NCI-H82 treated with DMSO at 0.1 percent for 48 hours (cell line): ENCODE measurements at regions not wholly inside any gene's neighbourhood (a gene's known extent, or its start where the extent isn't known, plus 50 kb on each side); places are given as distances from the start of the nearest gene placed in this dataset.
A peak's percentile ranks its signal among the peaks of the same experiment; 100 is the strongest.
"Not testable (repeated sequence)": the region's sequence is repeated elsewhere in the genome, so short reads cannot be mapped to it uniquely, and the experiment has no call there.

Experiments used
- DNase-seq: peaks from one replicate; lab custom pipeline; 2025; ENCODE audit not compliant: unreplicated experiment; lab: John Stamatoyannopoulos, UW

- DNase-seq: no peak
Measured at GRCh38 chr12:67455236-67455635, 186.1 kb downstream of the CAND1 start.

- DNase-seq: no peak
Measured at GRCh38 chr12:67456431-67456901, 187.3 kb downstream of the CAND1 start.

GRCh38 chr12:67457136-67457535 is 188.0 kb downstream of the CAND1 start:
- DNase-seq: no peak

- no peak for DNase-seq
Measured at GRCh38 chr12:67457778-67458665, 188.9 kb downstream of the CAND1 start.

- DNase-seq: no peak
Measured at GRCh38 chr12:67459173-67459572, 189.4 kb upstream of the DYRK2 start.

- DNase-seq: no peak
Measured at GRCh38 chr12:67459578-67459977, 189.0 kb upstream of the DYRK2 start.

- DNase-seq: no peak
Measured at GRCh38 chr12:67460388-67460787, 188.2 kb upstream of the DYRK2 start.

- no peak for DNase-seq
Measured at GRCh38 chr12:67468549-67469245, 179.8 kb upstream of the DYRK2 start.

GRCh38 chr12:67469666-67470065 is 178.9 kb upstream of the DYRK2 start:
- no peak for DNase-seq

GRCh38 chr12:67471810-67472209 is 176.7 kb upstream of the DYRK2 start:
- no peak for DNase-seq

GRCh38 chr12:67472539-67472938 is 176.0 kb upstream of the DYRK2 start:
- DNase-seq: peak; percentile 34

- DNase-seq: no peak
Measured at GRCh38 chr12:67474934-67475620, 173.5 kb upstream of the DYRK2 start.

GRCh38 chr12:67475725-67476124 is 172.8 kb upstream of the DYRK2 start:
- DNase-seq: no peak

- DNase-seq: no peak
Measured at GRCh38 chr12:67477681-67478265, 170.8 kb upstream of the DYRK2 start.

- DNase-seq: no peak
Measured at GRCh38 chr12:67482751-67483661, 165.5 kb upstream of the DYRK2 start.

GRCh38 chr12:67483871-67484554 is 164.5 kb upstream of the DYRK2 start:
- no peak for DNase-seq

GRCh38 chr12:67484791-67485480 is 163.6 kb upstream of the DYRK2 start:
- no peak for DNase-seq

GRCh38 chr12:67486671-67487070 is 161.9 kb upstream of the DYRK2 start:
- DNase-seq: no peak

GRCh38 chr12:67488349-67488748 is 160.2 kb upstream of the DYRK2 start:
- not testable (repeated sequence) for DNase-seq
